ENCODE measurements at regions not wholly inside any gene's neighbourhood (a gene's known extent, or its start where the extent isn't known, plus 50 kb on each side); places are given as distances from the start of the nearest gene placed in this dataset.

GRCh38 chr5:18380729-18381362 lies 746.6 kb downstream of the TAF11L14 start (continued):
- TF ChIP-seq ZNF324 (CRISPR knock-in tag; IDR thresholded peaks at IDR 0.05) (no peak), NCOA4 (IDR thresholded peaks at IDR 0.05; ENCODE audit: partially characterized antibody) (no peak), ZNF830 (CRISPR knock-in tag; IDR thresholded peaks at IDR 0.05) (no peak), SMARCC2 (IDR thresholded peaks at IDR 0.05; ENCODE audit: low read depth) (no peak), EP400 (IDR thresholded peaks at IDR 0.05) (no peak), NRF1 (conservative IDR thresholded peaks at IDR 0.05 in 1 of 2, IDR thresholded peaks at IDR 0.05 in 1 of 2) (no peak), PHF20 (IDR thresholded peaks at IDR 0.05; ENCODE audit: partially characterized antibody) (no peak), ELF4 (CRISPR knock-in tag; IDR thresholded peaks at IDR 0.05) (no peak), ARID1B (IDR thresholded peaks at IDR 0.05) (no peak), ZC3H4 (CRISPR knock-in tag; IDR thresholded peaks at IDR 0.05; ENCODE audit: borderline replicate concordance) (no peak), SMAD3 (CRISPR knock-in tag; conservative IDR thresholded peaks at IDR 0.05) (no peak)

DNA sequence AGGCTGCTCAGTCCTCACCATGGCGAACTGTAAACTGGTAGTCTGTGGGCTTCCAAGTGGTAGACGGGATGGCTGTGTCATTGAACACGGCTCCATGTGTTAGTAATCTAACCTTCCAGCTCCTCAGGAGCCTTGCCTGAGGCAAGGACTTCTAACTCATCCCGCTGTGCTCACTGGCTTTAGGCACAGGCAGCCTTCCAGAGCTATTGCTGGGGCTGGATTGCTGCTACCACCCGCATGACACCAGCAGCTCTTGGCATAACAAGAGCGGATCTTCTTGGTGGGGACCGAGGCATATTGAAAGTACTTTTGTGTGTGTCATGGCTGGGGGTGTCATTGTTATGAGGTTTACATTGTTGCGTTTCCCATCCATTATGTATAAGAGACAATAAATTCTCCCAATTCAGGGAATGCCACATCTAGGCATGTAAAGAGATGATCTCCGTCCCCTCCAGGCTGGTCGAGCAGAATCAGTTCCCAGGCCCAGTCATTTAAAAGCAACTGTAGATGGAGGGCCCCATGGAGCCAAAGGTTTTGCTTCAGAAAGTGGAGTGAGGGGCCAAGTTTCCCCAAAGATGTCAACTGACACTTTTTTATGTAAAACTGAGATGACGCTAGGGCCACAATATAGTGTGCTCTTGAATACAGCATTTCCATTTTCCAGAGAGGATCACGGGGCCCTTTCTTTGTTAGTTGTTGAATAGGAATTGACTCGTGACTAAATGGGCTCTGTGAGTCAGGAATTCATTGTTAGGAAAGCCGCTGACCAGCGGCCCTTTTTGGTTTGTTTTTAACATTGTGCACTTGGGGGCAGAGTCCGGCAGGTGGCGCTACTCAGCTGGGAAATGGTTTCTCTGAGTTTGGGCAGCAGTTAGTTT lies 759.5 kb downstream of the TAF11L14 start:
- 3% methylated on average over 17 of the region's 17 CpGs for WGBS (ENCODE audit: insufficient coverage, low coverage, missing lambda C conversion rate)
- peak; percentile 39 to 56 (median 46) for DNase-seq (ENCODE audit: extremely low read depth in 1 of 4, low spot score in 3 of 4)
- no peak overlapping the region for H3K27ac ChIP-seq (ENCODE audit: extremely low read depth, low read depth, low read length)
- BruUV-seq (replicated peaks) = no TSS peak
- H4K20me1 ChIP-seq (replicated peaks; ENCODE audit: control insufficient read depth, insufficient read depth, low read length) = no peaks in the 10 kb centered on the region
- no peaks in the 10 kb centered on the region for H3K9me1 ChIP-seq (ENCODE audit: control insufficient read depth, insufficient read depth, low read length)
- peak; percentile 63 for FAIRE-seq
- no peaks in the 10 kb centered on the region for H3K36me3 ChIP-seq (ENCODE audit: control insufficient read depth, insufficient read depth, low read length)
- H2AFZ ChIP-seq (ENCODE audit: low read depth, low read length) = no peak overlapping the region
- ChIA-PET CTCF (ENCODE audit: low intra/inter-chr PET ratio) (interaction anchor here (0.6 to 0.7 kb wide), 2 partner anchors 14 to 301 kb away, joined by 3 to 4 read pairs; no protein-coding TSS in a partner anchor), POLR2A (no interaction called here)
- H3K9ac ChIP-seq (ENCODE audit: insufficient read depth in 1 of 2, low read depth in 2 of 2, low read length in 2 of 2) = no peak overlapping the region
- ATAC-seq = peak; percentile 77
- H3K9me3 ChIP-seq (replicated peaks; ENCODE audit: control insufficient read depth, insufficient read depth, low read depth, low read length) = no peaks in the 10 kb centered on the region
- H3K4me1 ChIP-seq (replicated peaks in 1 of 2; ENCODE audit: control insufficient read depth in 2 of 2, insufficient read depth in 2 of 2, low read length in 2 of 2) = no peaks in the 10 kb centered on the region
- intact Hi-C loops (cut with micrococcal nuclease) (loop anchor here (1.0 kb wide), 1 partner anchor 304 kb away; no protein-coding TSS in a partner anchor), in situ Hi-C loops (cut with MboI) (no loop called here)
- H3K4me3 ChIP-seq = no peak overlapping the region
- H3K4me2 ChIP-seq (ENCODE audit: insufficient read depth, low read length) = no peak overlapping the region
- H3K79me2 ChIP-seq (ENCODE audit: control insufficient read depth, insufficient read depth, low read length) = no peaks in the 10 kb centered on the region
- no peaks in the 10 kb centered on the region for H3K27me3 ChIP-seq (ENCODE audit: control insufficient read depth in 2 of 2, insufficient read depth in 2 of 2, low read length in 2 of 2)
- TF ChIP-seq ZNF354B (CRISPR knock-in tag; IDR thresholded peaks at IDR 0.05) (no peak), GATA2 (CRISPR knock-in tag; IDR thresholded peaks at IDR 0.05) (no peak), SP2 (IDR thresholded peaks at IDR 0.05; ENCODE audit: extremely low read depth, low read depth, low read length, poor library complexity, severe bottlenecking) (no peak), PRPF4 (IDR thresholded peaks at IDR 0.05; ENCODE audit: insufficient read depth, low read depth, low read length, poor library complexity, severe bottlenecking) (no peak)
- TF ChIP-seq, protein P1, sequence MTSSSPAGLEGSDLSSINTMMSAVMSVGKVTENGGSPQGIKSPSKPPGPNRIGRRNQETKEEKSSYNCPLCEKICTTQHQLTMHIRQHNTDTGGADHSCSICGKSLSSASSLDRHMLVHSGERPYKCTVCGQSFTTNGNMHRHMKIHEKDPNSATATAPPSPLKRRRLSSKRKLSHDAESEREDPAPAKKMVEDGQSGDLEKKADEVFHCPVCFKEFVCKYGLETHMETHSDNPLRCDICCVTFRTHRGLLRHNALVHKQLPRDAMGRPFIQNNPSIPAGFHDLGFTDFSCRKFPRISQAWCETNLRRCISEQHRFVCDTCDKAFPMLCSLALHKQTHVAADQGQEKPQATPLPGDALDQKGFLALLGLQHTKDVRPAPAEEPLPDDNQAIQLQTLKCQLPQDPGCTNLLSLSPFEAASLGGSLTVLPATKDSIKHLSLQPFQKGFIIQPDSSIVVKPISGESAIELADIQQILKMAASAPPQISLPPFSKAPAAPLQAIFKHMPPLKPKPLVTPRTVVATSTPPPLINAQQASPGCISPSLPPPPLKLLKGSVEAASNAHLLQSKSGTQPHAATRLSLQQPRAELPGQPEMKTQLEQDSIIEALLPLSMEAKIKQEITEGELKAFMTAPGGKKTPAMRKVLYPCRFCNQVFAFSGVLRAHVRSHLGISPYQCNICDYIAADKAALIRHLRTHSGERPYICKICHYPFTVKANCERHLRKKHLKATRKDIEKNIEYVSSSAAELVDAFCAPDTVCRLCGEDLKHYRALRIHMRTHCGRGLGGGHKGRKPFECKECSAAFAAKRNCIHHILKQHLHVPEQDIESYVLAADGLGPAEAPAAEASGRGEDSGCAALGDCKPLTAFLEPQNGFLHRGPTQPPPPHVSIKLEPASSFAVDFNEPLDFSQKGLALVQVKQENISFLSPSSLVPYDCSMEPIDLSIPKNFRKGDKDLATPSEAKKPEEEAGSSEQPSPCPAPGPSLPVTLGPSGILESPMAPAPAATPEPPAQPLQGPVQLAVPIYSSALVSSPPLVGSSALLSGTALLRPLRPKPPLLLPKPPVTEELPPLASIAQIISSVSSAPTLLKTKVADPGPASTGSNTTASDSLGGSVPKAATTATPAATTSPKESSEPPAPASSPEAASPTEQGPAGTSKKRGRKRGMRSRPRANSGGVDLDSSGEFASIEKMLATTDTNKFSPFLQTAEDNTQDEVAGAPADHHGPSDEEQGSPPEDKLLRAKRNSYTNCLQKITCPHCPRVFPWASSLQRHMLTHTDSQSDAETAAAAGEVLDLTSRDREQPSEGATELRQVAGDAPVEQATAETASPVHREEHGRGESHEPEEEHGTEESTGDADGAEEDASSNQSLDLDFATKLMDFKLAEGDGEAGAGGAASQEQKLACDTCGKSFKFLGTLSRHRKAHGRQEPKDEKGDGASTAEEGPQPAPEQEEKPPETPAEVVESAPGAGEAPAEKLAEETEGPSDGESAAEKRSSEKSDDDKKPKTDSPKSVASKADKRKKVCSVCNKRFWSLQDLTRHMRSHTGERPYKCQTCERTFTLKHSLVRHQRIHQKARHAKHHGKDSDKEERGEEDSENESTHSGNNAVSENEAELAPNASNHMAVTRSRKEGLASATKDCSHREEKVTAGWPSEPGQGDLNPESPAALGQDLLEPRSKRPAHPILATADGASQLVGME (CRISPR knock-in tag; IDR thresholded peaks at IDR 0.05) = no peak
